ENCODE measurements at regions not wholly inside any gene's neighbourhood (a gene's known extent, or its start where the extent isn't known, plus 50 kb on each side); places are given as distances from the start of the nearest gene placed in this dataset.
A peak's percentile ranks its signal among the peaks of the same experiment; 100 is the strongest.
"Not testable (repeated sequence)": the region's sequence is repeated elsewhere in the genome, so short reads cannot be mapped to it uniquely, and the experiment has no call there.

- H3K27me3 ChIP-seq: no peaks in the 10 kb centered on the region
- 31% methylated on average over 8 of the region's 15 CpGs; no CpG with 5 or more reads in 1 of the 2 donors for WGBS, 2 donors (ENCODE audit: low coverage in 1 of 2)
- H3K4me1 ChIP-seq: no peaks in the 10 kb centered on the region
- H3K36me3 ChIP-seq: no peaks in the 10 kb centered on the region
- no peak overlapping the region for H3K4me3 ChIP-seq
- no peak for ATAC-seq
- TF ChIP-seq POLR2A (IDR thresholded peaks at IDR 0.05) (no peak), CTCF (IDR thresholded peaks at IDR 0.05) (no peak), POLR2AphosphoS5 (IDR thresholded peaks at IDR 0.05) (no peak), EP300 (IDR thresholded peaks at IDR 0.05) (no peak)
- H3K9me3 ChIP-seq: no peaks in the 10 kb centered on the region
- H3K27ac ChIP-seq: no peak overlapping the region
Observed at GRCh38 chrX:10676235-10676957, 56.0 kb upstream of the MID1 start.

GRCh38 chrX:10677490-10677889, 57.1 kb upstream of the MID1 start:
- H3K27me3 ChIP-seq: no peaks in the 10 kb centered on the region
- H3K4me3 ChIP-seq: no peak overlapping the region
- H3K27ac ChIP-seq: no peak overlapping the region
- H3K4me1 ChIP-seq: no peaks in the 10 kb centered on the region
- no peaks in the 10 kb centered on the region for H3K9me3 ChIP-seq
- no peak for TF ChIP-seq POLR2AphosphoS5 (IDR thresholded peaks at IDR 0.05)
- TF ChIP-seq CTCF (IDR thresholded peaks at IDR 0.05): no peak
- TF ChIP-seq EP300 (IDR thresholded peaks at IDR 0.05): no peak
- no peak for TF ChIP-seq POLR2A (IDR thresholded peaks at IDR 0.05)
- peak; percentile 39 for ATAC-seq
- no peaks in the 10 kb centered on the region for H3K36me3 ChIP-seq
- 25% methylated on average over 4 of the region's 5 CpGs; no CpG with 5 or more reads in 1 of the 2 donors for WGBS, 2 donors (ENCODE audit: low coverage in 1 of 2)

- 62 to 77% methylated on average over 3 to 5 of the region's 5 CpGs for WGBS, 2 donors (ENCODE audit: low coverage in 1 of 2)
- no peak for TF ChIP-seq POLR2A (IDR thresholded peaks at IDR 0.05)
- TF ChIP-seq POLR2AphosphoS5 (IDR thresholded peaks at IDR 0.05): no peak
- ATAC-seq: no peak
Observed at GRCh38 chrX:10679387-10679786, 59.0 kb upstream of the MID1 start.

GRCh38 chrX:10681167-10681566, 60.8 kb upstream of the MID1 start:
- no peak for TF ChIP-seq CTCF (IDR thresholded peaks at IDR 0.05)
- no peak for TF ChIP-seq EP300 (IDR thresholded peaks at IDR 0.05)
- TF ChIP-seq POLR2AphosphoS5 (IDR thresholded peaks at IDR 0.05): no peak
- TF ChIP-seq POLR2A (IDR thresholded peaks at IDR 0.05): no peak
- no peak for ATAC-seq
- Histone ChIP-seq H3K27me3 (no peaks in the 10 kb centered on the region), H3K4me3 (no peak overlapping the region), H3K36me3 (no peaks in the 10 kb centered on the region), H3K9me3 (no peaks in the 10 kb centered on the region), H3K4me1 (no peaks in the 10 kb centered on the region), H3K27ac (no peak overlapping the region)
- 80 to 96% methylated on average over 1 to 3 of the region's 4 CpGs for WGBS, 2 donors (ENCODE audit: low coverage in 1 of 2)

More at GRCh38 chrX:10679387-10679786, 59.0 kb upstream of the MID1 start:
- H3K4me1 ChIP-seq: no peaks in the 10 kb centered on the region
- H3K27ac ChIP-seq: no peak overlapping the region
- no peaks in the 10 kb centered on the region for H3K9me3 ChIP-seq
- H3K36me3 ChIP-seq: no peaks in the 10 kb centered on the region
- no peaks in the 10 kb centered on the region for H3K27me3 ChIP-seq
- H3K4me3 ChIP-seq: no peak overlapping the region

GRCh38 chrX:10683631-10684030, 63.2 kb upstream of the MID1 start:
- not testable (repeated sequence) for H3K27ac ChIP-seq, H3K27me3 ChIP-seq, ATAC-seq, H3K9me3 ChIP-seq, H3K4me3 ChIP-seq, H3K36me3 ChIP-seq, H3K4me1 ChIP-seq
- 63 to 64% methylated on average over 2 to 3 of the region's 7 CpGs for WGBS, 2 donors (ENCODE audit: low coverage in 1 of 2)

GRCh38 chrX:10685923-10686595, 65.7 kb upstream of the MID1 start:
- Histone ChIP-seq H3K27me3 (no peaks in the 10 kb centered on the region), H3K9me3 (no peaks in the 10 kb centered on the region), H3K36me3 (no peaks in the 10 kb centered on the region), H3K4me3 (no peak overlapping the region), H3K4me1 (no peaks in the 10 kb centered on the region), H3K27ac (no peak overlapping the region)
- TF ChIP-seq POLR2AphosphoS5 (IDR thresholded peaks at IDR 0.05) (no peak), POLR2A (IDR thresholded peaks at IDR 0.05) (no peak), EP300 (IDR thresholded peaks at IDR 0.05) (no peak), CTCF (IDR thresholded peaks at IDR 0.05) (no peak)
- ATAC-seq: no peak
- 100% methylated on average over 2 of the region's 2 CpGs; no CpG with 5 or more reads in 1 of the 2 donors for WGBS, 2 donors (ENCODE audit: low coverage in 1 of 2)

GRCh38 chrX:10691751-10692150, 71.4 kb upstream of the MID1 start:
- H3K4me3 ChIP-seq, H3K9me3 ChIP-seq, H3K27ac ChIP-seq, ATAC-seq, H3K36me3 ChIP-seq, H3K27me3 ChIP-seq, H3K4me1 ChIP-seq: not testable (repeated sequence)
- 81 to 100% methylated on average over 1 to 3 of the region's 4 CpGs for WGBS, 2 donors (ENCODE audit: low coverage in 1 of 2)

Data from gastroesophageal sphincter (tissue), 4 donors.